Fibroblast of skin of abdomen (primary cell): ENCODE measurements at regions not wholly inside any gene's neighbourhood (a gene's known extent, or its start where the extent isn't known, plus 50 kb on each side); places are given as distances from the start of the nearest gene placed in this dataset.
A peak's percentile ranks its signal among the peaks of the same experiment; 100 is the strongest.
"Not testable (repeated sequence)": the region's sequence is repeated elsewhere in the genome, so short reads cannot be mapped to it uniquely, and the experiment has no call there.

Experiments
- DNase-seq: peaks from one replicate; pipeline ENCODE4 v3.0.0-alpha.2; 2013

DNA sequence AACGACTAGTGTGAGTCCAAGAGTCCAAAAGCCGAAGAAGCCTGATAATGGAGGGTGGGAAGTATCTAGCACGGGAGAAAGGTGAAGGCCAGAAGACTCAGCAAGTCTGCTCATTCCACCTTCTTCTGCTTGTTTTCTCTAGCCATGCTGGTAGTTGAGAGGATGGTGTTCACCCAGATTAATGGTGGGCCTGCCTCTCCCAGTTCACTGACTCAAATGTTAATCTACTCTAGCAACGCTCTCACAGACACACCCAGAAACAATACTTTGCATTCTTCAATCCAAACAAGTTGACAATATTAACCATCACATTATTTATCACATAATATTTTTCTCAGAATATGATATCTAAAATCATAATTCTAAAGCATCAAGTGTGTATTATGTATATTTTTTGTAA lies 1055.1 kb upstream of the PCDH10 start:
- no peak for DNase-seq

GRCh38 chr4:132097041-132097440 lies 1052.1 kb upstream of the PCDH10 start:
- no peak for DNase-seq

GRCh38 chr4:132101526-132101925 lies 1047.6 kb upstream of the PCDH10 start:
- DNase-seq, result peak; percentile 76

- peak; percentile 78 for DNase-seq
Observed at GRCh38 chr4:132108784-132109183, 1040.3 kb upstream of the PCDH10 start.

- peak; percentile 12 for DNase-seq
Observed at GRCh38 chr4:132114885-132115284, 1034.2 kb upstream of the PCDH10 start.

- not testable (repeated sequence) for DNase-seq
Observed at GRCh38 chr4:132122741-132123140, 1026.4 kb upstream of the PCDH10 start.

- peak; percentile 13 for DNase-seq
Observed at GRCh38 chr4:132123870-132124623, 1025.0 kb upstream of the PCDH10 start.

DNA sequence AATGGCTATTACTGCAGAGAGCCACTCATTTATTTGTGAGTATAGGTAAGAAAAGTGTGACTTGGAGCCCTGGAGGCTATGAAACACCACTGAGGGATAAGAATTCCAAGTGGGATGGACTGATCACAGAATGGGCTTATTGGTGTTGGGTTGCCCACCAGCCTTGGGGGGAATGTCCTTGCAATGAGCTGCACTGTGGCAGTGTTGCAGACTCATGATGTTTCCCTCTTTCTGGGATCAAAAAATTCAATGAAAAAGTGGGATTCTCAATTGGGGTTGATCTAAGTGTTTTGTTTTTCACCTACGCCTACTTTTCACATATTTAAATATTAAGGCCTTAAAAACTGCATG lies 1024.5 kb upstream of the PCDH10 start:
- DNase-seq, result no peak

DNA sequence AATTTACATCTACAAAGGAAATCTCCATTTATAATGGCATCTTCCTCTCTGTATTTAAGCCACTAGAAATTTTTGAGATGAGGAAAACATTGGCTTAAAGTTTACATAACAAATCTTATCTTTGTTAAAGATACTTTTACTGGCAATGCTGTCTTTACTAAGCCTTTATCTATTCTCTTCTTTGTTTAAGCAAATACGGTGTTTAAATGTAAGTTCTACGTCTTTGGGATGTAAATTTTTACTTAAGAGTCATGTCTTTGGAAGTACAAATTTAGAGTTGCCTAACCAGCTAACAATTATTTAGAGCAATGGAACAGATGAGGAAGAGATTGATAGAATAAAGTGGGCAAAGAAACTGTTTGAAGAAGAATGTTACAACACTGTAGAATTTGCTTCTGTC lies 1024.0 kb upstream of the PCDH10 start:
- DNase-seq, result no peak

- DNase-seq, result no peak
Observed at GRCh38 chr4:132132433-132132832, 1016.7 kb upstream of the PCDH10 start.

DNA sequence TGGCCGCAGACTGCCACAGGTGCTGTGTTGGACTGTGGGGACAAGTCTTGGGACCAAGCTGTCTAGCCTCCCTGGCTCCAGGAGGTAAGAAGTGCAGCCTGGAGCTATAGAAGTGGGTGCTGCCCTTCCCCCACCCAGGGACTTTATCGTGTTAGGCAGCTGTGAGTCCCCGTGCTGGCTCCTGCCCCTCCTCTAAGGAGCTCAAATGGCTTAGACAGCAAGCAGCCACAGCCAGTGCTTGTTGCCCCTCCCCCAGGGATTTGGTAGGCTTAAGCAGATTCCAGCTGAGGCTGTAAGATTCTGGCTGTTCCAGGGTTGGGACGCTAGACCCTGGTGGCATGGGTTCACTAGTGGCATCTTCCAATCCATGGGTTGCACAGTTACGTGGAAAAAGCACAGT lies 979.4 kb upstream of the PCDH10 start:
- no peak for DNase-seq

DNA sequence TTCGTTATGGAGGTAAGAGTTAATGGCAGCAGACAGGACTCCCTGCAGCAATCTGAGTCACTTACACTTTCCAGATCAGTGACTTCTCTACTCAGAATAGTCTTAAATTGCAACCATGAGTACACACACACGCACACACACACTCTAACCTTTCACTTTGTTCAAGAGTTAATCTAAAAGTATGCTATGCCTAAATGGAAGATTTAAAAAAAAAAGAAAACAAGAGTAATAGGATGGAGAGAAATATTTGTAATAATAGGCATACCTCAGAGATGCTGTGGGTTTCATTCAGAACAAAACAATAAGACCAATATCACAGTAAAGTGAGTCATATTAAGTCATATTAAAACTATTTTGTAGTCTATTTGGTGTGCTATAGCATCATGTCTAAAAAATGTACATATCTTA lies 969.1 kb upstream of the PCDH10 start:
- DNase-seq, result peak; percentile 85

DNA sequence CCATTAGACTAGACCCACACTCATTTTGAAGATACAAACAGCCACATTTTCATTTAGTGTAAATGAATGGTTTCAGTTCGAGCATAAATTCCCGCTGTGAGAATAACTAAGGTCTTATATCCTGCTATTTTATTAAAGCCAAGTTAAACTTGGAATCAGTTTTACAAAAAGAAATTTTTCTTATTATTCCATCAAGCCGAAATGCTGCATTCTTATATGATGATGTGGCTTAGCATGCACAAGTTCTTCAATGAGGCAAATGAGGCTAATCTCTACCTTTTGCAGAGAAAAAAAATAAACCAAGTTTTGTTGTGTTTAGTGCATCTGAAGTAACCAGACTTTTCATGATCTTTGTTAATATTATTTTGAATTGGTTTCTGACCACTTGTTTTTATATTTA lies 953.9 kb upstream of the PCDH10 start:
- peak; percentile 38 for DNase-seq

- DNase-seq, result no peak
Observed at GRCh38 chr4:132203618-132204017, 945.5 kb upstream of the PCDH10 start.

DNA sequence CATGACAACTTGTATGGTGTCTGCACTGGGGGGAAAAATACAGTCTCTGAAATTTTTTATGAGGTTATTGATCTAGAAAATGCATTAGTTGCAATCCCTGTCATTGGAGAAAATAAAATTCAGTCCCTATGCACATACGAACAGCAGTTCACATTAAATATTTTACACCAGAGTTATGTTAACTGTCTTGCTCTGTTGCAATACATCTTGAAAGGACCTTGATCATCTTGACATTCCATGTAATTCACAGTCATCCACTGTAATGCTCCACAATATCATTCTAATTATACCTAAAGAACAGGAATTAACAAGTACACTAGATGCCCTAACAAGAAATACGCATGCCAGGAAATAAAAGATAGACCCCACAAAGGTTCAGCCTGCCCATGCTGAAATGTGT lies 934.6 kb upstream of the PCDH10 start:
- no peak for DNase-seq

DNA sequence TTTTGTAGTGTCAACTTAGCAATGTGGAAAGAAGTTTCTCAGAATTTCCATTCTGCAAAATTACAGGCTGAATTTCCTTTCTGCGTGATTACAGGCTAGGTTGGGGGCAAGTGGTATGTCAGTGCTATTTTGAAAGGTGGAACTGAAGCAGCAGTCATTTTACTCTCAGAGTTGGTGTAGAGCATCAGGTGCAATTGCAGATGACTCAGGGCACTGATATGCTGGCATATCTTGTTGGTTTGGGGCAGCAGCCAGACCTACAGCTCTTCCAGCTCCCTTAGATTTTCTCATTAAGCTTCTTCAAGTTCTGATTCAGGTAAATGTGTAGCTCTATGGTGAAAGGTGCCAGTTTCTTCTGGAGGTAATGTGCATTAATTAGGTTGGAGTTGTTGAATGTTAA lies 930.7 kb upstream of the PCDH10 start:
- no peak for DNase-seq

- DNase-seq, result peak; percentile 8
Observed at GRCh38 chr4:132227151-132227856, 921.8 kb upstream of the PCDH10 start.

DNA sequence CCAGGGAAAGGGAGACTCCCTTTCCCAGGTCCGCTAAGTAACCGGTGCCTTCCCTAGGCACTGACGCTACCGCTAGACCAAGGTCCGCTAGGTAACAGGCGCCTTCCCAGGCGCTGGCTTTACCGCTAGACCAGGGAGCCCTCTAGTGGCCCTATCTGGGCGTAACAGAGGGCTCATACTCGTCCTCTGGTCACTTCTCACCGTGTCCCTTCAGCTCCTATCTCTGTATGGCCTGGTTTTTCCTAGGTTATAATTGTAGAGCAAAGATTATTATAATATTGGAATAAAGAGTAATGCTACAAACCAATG lies 921.3 kb upstream of the PCDH10 start:
- peak; percentile 14 for DNase-seq

DNA sequence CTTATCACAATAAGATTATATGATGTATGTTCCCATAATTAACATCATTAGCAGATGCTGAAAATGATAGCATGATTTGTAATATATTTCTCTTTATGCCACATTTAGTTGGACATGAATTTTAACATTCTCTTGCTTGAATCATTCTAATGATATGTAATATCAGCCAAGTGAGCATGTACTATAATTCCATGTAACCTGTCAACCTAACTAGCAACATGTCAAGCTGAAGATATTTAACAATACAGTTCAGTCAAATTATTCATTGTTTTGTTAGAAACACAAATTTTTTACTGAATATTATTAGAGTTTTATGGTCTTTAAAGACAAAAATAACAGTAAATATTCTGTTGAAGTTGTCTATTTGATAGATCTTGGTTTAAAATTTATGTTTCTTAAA lies 920.4 kb upstream of the PCDH10 start:
- DNase-seq, result no peak

- no peak for DNase-seq
Observed at GRCh38 chr4:132230025-132230424, 919.1 kb upstream of the PCDH10 start.

DNA sequence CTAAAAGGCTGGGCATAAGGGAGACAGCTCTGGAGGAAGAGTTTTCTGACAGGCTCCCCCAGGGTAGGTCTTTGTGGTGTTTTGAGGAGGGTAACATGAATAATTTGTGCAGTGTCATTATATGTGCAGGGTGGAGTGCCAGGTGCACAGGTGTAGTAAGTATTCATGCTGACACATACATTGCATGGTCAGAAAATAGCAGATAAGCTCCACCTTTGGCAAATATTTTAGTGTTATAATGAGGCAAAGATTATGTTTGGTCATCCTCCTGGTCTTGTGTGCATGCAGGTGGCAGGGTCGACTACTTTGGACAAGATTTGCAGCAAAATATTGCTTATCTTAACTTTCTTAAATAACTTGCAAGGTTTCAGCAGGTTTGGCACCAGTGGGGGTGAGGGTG lies 910.4 kb upstream of the PCDH10 start:
- DNase-seq, result no peak

- no peak for DNase-seq
Observed at GRCh38 chr4:132240081-132240480, 909.0 kb upstream of the PCDH10 start.

DNA sequence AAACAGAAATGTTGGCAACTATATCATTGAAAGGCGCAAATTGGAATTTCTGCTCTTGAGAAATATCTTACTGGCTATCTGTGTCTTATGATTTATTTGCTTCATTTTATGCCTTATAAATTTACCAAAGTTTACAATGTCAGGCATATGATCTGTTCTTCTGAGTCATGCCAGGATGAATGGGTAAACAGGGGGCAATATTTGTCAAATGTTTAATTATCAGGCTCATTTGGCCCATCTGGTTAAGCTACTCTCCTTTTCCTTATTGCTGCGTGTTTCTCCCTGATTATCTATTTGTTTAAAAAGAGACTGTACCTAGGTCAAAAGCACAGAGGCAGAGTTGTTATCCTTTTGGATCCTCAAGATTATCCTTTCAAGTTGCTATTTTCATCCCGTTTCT lies 903.8 kb upstream of the PCDH10 start:
- no peak for DNase-seq

- DNase-seq, result no peak
Observed at GRCh38 chr4:132264176-132264575, 884.9 kb upstream of the PCDH10 start.

DNA sequence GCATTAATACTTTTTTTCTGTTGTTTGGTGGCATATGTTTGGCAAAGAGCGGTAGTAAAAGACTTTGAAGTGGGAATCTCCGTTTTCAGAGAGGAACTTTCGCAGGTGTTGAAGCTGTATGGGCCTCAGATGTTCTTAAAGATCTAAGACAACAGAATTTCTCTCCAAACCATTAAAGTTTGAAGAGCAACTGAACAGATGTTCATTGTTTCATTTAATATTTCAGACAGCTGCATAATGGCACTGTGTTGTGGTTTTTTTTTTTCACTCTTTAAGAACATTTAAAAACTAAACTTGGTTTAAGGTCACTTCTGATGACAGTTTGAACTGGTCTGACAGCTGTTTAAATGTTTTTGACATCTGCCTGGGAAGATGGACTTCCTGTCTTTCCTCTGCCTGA lies 882.7 kb upstream of the PCDH10 start:
- DNase-seq, result no peak
